ENCODE measurements at regions not wholly inside any gene's neighbourhood (a gene's known extent, or its start where the extent isn't known, plus 50 kb on each side); places are given as distances from the start of the nearest gene placed in this dataset.

DNA sequence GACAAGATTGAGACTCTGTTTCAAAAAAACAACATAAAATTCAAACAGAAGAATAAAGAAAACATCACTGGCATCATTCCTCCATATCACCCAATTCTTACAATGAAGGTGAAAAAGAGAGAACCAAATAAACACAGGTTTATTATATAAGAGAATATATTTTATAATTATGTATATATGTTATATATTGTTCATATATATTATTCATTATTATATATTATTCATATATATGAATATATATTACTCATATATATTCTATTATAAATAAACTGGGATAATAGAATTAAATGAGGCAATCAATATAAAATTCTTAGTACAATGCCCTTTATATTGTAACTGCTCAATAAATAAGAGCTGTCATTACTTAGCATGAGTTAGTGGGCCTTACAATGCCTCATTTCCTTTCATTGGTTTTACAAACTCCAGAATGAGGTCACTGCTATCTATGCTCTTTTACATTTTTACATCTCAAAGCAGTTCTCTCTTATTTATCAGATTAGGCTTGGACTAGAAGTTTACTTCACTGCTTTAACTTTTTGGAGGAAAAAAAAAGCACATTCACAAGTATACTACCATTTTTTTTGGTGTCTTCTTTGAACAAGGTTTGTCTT lies 135.5 kb upstream of the TTC14 start (continued):
- TF ChIP-seq, protein P1, sequence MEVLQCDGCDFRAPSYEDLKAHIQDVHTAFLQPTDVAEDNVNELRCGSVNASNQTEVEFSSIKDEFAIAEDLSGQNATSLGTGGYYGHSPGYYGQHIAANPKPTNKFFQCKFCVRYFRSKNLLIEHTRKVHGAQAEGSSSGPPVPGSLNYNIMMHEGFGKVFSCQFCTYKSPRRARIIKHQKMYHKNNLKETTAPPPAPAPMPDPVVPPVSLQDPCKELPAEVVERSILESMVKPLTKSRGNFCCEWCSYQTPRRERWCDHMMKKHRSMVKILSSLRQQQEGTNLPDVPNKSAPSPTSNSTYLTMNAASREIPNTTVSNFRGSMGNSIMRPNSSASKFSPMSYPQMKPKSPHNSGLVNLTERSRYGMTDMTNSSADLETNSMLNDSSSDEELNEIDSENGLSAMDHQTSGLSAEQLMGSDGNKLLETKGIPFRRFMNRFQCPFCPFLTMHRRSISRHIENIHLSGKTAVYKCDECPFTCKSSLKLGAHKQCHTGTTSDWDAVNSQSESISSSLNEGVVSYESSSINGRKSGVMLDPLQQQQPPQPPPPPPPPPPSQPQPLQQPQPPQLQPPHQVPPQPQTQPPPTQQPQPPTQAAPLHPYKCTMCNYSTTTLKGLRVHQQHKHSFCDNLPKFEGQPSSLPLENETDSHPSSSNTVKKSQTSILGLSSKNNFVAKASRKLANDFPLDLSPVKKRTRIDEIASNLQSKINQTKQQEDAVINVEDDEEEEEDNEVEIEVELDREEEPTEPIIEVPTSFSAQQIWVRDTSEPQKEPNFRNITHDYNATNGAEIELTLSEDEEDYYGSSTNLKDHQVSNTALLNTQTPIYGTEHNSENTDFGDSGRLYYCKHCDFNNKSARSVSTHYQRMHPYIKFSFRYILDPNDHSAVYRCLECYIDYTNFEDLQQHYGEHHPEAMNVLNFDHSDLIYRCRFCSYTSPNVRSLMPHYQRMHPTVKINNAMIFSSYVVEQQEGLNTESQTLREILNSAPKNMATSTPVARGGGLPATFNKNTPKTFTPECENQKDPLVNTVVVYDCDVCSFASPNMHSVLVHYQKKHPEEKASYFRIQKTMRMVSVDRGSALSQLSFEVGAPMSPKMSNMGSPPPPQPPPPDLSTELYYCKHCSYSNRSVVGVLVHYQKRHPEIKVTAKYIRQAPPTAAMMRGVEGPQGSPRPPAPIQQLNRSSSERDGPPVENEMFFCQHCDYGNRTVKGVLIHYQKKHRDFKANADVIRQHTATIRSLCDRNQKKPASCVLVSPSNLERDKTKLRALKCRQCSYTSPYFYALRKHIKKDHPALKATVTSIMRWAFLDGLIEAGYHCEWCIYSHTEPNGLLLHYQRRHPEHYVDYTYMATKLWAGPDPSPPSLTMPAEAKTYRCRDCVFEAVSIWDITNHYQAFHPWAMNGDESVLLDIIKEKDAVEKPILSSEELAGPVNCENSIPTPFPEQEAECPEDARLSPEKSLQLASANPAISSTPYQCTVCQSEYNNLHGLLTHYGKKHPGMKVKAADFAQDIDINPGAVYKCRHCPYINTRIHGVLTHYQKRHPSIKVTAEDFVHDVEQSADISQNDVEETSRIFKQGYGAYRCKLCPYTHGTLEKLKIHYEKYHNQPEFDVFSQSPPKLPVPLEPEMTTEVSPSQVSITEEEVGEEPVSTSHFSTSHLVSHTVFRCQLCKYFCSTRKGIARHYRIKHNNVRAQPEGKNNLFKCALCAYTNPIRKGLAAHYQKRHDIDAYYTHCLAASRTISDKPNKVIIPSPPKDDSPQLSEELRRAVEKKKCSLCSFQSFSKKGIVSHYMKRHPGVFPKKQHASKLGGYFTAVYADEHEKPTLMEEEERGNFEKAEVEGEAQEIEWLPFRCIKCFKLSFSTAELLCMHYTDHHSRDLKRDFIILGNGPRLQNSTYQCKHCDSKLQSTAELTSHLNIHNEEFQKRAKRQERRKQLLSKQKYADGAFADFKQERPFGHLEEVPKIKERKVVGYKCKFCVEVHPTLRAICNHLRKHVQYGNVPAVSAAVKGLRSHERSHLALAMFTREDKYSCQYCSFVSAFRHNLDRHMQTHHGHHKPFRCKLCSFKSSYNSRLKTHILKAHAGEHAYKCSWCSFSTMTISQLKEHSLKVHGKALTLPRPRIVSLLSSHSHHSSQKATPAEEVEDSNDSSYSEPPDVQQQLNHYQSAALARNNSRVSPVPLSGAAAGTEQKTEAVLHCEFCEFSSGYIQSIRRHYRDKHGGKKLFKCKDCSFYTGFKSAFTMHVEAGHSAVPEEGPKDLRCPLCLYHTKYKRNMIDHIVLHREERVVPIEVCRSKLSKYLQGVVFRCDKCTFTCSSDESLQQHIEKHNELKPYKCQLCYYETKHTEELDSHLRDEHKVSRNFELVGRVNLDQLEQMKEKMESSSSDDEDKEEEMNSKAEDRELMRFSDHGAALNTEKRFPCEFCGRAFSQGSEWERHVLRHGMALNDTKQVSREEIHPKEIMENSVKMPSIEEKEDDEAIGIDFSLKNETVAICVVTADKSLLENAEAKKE (CRISPR knock-in tag; IDR thresholded peaks at IDR 0.05), result no peak
- TF ChIP-seq, protein P2, sequence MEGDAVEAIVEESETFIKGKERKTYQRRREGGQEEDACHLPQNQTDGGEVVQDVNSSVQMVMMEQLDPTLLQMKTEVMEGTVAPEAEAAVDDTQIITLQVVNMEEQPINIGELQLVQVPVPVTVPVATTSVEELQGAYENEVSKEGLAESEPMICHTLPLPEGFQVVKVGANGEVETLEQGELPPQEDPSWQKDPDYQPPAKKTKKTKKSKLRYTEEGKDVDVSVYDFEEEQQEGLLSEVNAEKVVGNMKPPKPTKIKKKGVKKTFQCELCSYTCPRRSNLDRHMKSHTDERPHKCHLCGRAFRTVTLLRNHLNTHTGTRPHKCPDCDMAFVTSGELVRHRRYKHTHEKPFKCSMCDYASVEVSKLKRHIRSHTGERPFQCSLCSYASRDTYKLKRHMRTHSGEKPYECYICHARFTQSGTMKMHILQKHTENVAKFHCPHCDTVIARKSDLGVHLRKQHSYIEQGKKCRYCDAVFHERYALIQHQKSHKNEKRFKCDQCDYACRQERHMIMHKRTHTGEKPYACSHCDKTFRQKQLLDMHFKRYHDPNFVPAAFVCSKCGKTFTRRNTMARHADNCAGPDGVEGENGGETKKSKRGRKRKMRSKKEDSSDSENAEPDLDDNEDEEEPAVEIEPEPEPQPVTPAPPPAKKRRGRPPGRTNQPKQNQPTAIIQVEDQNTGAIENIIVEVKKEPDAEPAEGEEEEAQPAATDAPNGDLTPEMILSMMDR (conservative IDR thresholded peaks at IDR 0.05; ENCODE audit: low read depth in 2 of 2), result no peak
- TF ChIP-seq NANOG (IDR thresholded peaks at IDR 0.05; ENCODE audit: borderline replicate concordance) (no peak), POLR2AphosphoS5 (IDR thresholded peaks at IDR 0.05; ENCODE audit: low read depth) (no peak)
- TF ChIP-seq, protein P3, sequence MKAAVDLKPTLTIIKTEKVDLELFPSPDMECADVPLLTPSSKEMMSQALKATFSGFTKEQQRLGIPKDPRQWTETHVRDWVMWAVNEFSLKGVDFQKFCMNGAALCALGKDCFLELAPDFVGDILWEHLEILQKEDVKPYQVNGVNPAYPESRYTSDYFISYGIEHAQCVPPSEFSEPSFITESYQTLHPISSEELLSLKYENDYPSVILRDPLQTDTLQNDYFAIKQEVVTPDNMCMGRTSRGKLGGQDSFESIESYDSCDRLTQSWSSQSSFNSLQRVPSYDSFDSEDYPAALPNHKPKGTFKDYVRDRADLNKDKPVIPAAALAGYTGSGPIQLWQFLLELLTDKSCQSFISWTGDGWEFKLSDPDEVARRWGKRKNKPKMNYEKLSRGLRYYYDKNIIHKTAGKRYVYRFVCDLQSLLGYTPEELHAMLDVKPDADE (IDR thresholded peaks at IDR 0.05), result no peak

DNA sequence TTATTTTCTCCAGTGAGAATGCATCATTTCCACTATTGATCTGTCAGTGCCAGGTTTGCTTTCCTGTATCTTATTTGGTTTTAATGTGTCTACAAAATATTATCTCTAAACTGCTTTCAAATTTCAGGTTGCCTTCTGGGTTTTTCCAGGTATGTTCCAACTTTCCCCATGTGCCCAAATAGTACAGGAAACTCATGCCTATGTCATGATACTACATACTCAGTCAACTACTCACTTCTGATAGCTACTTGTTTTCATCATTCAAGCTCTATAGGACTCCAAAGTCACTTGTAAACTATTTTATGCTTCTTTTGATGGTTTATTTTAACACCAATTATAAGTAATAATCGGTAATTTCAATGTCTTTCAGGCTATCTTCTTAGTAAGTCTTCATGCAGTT lies 134.8 kb upstream of the TTC14 start:
- ATAC-seq, result no peak
- no peak overlapping the region for H3K27ac Mint-ChIP-seq
- DNase-seq (ENCODE audit: low spot score), result no peak
- H3K4me1 Mint-ChIP-seq, result no peaks in the 10 kb centered on the region; the same call in 2 of the 3 replicates
- H3K4me2 ChIP-seq, result no peak overlapping the region
- H3K27ac ChIP-seq (ENCODE audit: low read depth), result no peak overlapping the region
- no peaks in the 10 kb centered on the region for H4K20me1 ChIP-seq (replicated peaks; ENCODE audit: insufficient read depth)
- H3K4me3 ChIP-seq, result no peak overlapping the region
- H3K4me3 Mint-ChIP-seq, result no peak overlapping the region
- H3K9me2 ChIP-seq (ENCODE audit: insufficient read depth), result peaks cover 10% of the 10 kb centered on the region; the same call in 1 of the 2 replicates
- H3K9me3 Mint-ChIP-seq, result 0 out of 3 replicates have a peak, but pooled peaks cover 2% of the 10 kb centered on the region
- H3F3A ChIP-seq (replicated peaks; ENCODE audit: low read depth), result no peaks in the 10 kb centered on the region
- no peaks in the 10 kb centered on the region for H3K36me3 ChIP-seq (ENCODE audit: insufficient read depth)
- no peaks in the 10 kb centered on the region for H3K27me3 Mint-ChIP-seq (ENCODE audit: insufficient read depth, low read depth, poor library complexity)
- no peaks in the 10 kb centered on the region for H3K27me3 ChIP-seq (ENCODE audit: insufficient read depth)
- H2AFZ ChIP-seq, result no peak overlapping the region
- H3K36me3 Mint-ChIP-seq (ENCODE audit: low read depth), result no peaks in the 10 kb centered on the region
- H3K79me2 ChIP-seq (replicated peaks; ENCODE audit: insufficient read depth), result no peaks in the 10 kb centered on the region
- H3K4me1 ChIP-seq (ENCODE audit: insufficient read depth), result no peaks in the 10 kb centered on the region; the same call in 1 of the 2 replicates
- TF ChIP-seq NANOG (IDR thresholded peaks at IDR 0.05; ENCODE audit: borderline replicate concordance), result no peak
- TF ChIP-seq, protein P1 (CRISPR knock-in tag; IDR thresholded peaks at IDR 0.05), result no peak

All from GM23338 (cell line).